Mucosa of descending colon (tissue), 3 donors: ENCODE measurements at regions not wholly inside any gene's neighbourhood (a gene's known extent, or its start where the extent isn't known, plus 50 kb on each side); places are given as distances from the start of the nearest gene placed in this dataset.

Experiments
- ATAC-seq: fragments of 200-7000 bp; cut with Tn5 transposase; one replicate; pipeline ENCODE4 v1.9.1; 2020; ENCODE audit warnings: mild to moderate bottlenecking, moderate library complexity
- DNase-seq, 3 donors: peaks; one replicate each; pipeline ENCODE4 v3.0.0-alpha.2; 2020
- H3K36me3 ChIP-seq: fragments of 200-600 bp; one replicate; pipeline ENCODE4 v1.8.0; 2021; ENCODE audit warnings: low read depth, mild to moderate bottlenecking
- H3K4me1 ChIP-seq: fragments of 200-600 bp; one replicate; pipeline ENCODE4 v1.8.0; 2021; ENCODE audit warnings: low read depth, mild to moderate bottlenecking
- H3K4me3 ChIP-seq: fragments of 200-600 bp; one replicate; pipeline ENCODE4 v1.8.0; 2021; ENCODE audit warnings: mild to moderate bottlenecking
- H3K9me3 ChIP-seq: fragments of 200-600 bp; one replicate; pipeline ENCODE4 v1.8.0; 2021; ENCODE audit warnings: mild to moderate bottlenecking
- intact Hi-C, 2 donors: fragments of 100-400 bp; cut with DNase I in 1 of 2; cut with micrococcal nuclease in 1 of 2; formaldehyde crosslinking; loops; one replicate each; pipeline versions ENCODE4 v1.11.0 to v1.11.1; 2022; cut with DNase I, micrococcal nuclease
- TF ChIP-seq, protein P1 (sequence below): fragments of 200-600 bp; IDR thresholded peaks from one replicate; pipeline ENCODE4 v1.8.0; 2022; ENCODE audit warnings: antibody characterized with exemption, mild to moderate bottlenecking
- donor health status: DM: no; HTN: no; CAD: no; lungs with moderate emphysema.
- donor health status: DM: no; HTN: no; CAD: no.
- donor health status: DM: no; HTN: yes; CAD: no.

DNA sequence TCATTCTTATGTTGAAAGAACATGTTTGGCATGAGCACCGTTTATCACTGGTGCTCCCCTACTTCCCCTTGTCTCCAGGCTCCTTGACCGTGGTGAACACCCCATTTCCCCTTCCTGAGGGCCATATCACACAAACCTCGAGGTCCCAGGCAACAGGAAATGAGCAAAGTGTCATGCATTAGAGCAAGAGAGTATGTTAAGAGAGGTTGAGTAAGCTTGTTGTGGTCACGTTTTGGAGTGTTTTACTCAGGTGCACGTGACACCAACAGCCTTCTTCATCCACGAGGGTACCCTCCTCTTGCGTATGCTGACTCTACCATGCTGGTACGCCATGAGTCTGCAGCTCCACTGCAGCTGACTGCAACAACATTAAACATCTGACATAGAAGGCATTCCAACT, 482.2 kb upstream of the NBEA start:
- H3K4me1 ChIP-seq: no peaks in the 10 kb centered on the region
- intact Hi-C loops: no loop called here
- no peak for ATAC-seq
- H3K4me3 ChIP-seq: no peak overlapping the region
- no peak for DNase-seq
- TF ChIP-seq, protein P1, sequence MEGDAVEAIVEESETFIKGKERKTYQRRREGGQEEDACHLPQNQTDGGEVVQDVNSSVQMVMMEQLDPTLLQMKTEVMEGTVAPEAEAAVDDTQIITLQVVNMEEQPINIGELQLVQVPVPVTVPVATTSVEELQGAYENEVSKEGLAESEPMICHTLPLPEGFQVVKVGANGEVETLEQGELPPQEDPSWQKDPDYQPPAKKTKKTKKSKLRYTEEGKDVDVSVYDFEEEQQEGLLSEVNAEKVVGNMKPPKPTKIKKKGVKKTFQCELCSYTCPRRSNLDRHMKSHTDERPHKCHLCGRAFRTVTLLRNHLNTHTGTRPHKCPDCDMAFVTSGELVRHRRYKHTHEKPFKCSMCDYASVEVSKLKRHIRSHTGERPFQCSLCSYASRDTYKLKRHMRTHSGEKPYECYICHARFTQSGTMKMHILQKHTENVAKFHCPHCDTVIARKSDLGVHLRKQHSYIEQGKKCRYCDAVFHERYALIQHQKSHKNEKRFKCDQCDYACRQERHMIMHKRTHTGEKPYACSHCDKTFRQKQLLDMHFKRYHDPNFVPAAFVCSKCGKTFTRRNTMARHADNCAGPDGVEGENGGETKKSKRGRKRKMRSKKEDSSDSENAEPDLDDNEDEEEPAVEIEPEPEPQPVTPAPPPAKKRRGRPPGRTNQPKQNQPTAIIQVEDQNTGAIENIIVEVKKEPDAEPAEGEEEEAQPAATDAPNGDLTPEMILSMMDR: no peak
- H3K9me3 ChIP-seq: no peaks in the 10 kb centered on the region
- no peaks in the 10 kb centered on the region for H3K36me3 ChIP-seq

DNA sequence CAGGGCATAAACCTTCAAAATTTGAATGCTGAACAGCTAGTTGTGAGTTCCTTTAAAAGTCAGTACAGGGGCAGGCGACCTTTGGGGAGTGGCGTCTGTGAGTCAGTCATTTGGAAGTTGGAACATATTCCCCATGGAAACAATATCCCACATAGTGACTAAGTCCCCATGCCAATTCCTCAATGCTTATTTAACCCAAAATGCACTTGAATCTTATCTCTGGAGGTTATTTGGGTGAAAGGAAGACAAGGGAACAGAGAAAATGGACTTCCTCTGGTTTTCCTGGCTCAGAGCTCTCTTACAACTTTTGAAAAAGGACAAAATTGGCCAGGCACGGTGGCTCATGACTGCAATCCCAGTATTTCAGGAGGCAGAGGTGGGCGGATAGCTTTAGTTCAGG, 479.2 kb upstream of the NBEA start:
- Histone ChIP-seq H3K4me3 (no peak overlapping the region), H3K9me3 (no peaks in the 10 kb centered on the region), H3K4me1 (no peaks in the 10 kb centered on the region), H3K36me3 (no peaks in the 10 kb centered on the region)
- TF ChIP-seq, protein P1: no peak
- intact Hi-C loops: no loop called here
- ATAC-seq: peak; percentile 11
- no peak for DNase-seq

DNA sequence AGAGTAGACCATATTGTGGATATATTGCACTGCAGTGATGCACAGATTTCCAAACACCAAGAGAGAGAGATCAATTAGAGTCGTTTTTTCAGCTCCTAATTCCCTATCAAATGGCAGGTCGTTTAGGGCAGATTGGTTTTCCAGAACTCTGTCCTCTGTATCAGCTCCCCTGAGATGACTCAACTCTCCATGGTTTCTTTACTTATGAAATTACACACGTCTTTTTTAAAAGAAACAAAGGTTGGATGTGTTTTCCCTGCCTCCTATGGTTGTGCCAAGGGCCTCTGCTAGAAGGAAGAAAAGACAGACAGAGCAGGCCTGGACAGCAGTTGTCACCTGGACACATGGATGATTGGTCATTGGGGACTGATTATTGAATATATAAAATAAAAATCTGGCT, 478.1 kb upstream of the NBEA start:
- Histone ChIP-seq H3K4me3 (no peak overlapping the region), H3K9me3 (no peaks in the 10 kb centered on the region), H3K4me1 (no peaks in the 10 kb centered on the region), H3K36me3 (no peaks in the 10 kb centered on the region)
- DNase-seq (no peak), ATAC-seq (no peak)
- intact Hi-C loops: no loop called here
- TF ChIP-seq, protein P1: no peak

DNA sequence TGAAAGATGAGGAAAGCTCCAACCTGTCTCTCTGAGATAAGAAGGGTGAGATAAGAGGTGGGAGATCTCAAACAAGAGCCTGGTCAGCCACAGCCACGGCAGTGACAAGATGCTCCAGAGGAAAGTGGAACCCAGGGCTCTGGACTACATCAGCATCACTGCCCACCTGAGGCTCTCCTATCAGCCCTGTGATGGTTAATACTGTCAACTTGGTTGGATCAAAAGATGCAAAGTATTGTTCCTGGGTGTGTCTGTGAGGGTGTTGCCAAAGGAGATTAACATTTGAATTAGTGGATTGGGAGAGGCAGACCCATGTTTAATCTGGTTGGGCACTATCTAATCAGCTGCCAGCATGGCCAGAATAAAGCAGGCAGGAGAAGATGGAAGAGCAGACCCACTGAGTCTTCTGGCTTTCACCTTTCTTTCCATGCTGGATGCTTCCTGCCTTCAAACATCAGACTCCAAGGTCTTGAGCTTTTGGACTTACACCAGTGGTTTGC, 476.6 kb upstream of the NBEA start:
- Histone ChIP-seq H3K4me3 (no peak overlapping the region), H3K36me3 (no peaks in the 10 kb centered on the region), H3K9me3 (no peaks in the 10 kb centered on the region), H3K4me1 (no peaks in the 10 kb centered on the region)
- DNase-seq (no peak), ATAC-seq (no peak)
- TF ChIP-seq, protein P1: no peak
- intact Hi-C loops: no loop called here

DNA sequence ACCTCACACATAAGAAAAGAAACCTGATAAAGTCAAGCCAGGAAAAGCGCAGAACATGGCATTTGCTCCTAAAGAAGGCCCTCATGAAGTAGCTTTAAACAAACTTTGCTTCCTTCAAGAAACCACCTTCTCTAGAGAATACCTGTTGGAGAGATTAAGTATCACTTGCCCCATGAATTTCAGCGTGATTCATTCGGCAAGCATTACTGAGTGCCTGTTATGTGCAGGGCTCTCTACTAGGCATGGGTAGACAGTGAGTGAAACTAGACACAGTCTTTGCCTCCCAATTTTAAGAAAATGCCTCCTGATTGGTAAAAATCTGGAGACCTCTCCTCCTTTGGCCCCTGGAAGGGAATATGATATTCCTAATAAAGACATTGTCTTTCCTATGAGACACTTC, 475.8 kb upstream of the NBEA start:
- ATAC-seq (no peak), DNase-seq (no peak)
- H3K9me3 ChIP-seq: no peaks in the 10 kb centered on the region
- H3K36me3 ChIP-seq: no peaks in the 10 kb centered on the region
- TF ChIP-seq, protein P1: no peak
- no peak overlapping the region for H3K4me3 ChIP-seq
- H3K4me1 ChIP-seq: no peaks in the 10 kb centered on the region
- intact Hi-C loops: no loop called here

DNA sequence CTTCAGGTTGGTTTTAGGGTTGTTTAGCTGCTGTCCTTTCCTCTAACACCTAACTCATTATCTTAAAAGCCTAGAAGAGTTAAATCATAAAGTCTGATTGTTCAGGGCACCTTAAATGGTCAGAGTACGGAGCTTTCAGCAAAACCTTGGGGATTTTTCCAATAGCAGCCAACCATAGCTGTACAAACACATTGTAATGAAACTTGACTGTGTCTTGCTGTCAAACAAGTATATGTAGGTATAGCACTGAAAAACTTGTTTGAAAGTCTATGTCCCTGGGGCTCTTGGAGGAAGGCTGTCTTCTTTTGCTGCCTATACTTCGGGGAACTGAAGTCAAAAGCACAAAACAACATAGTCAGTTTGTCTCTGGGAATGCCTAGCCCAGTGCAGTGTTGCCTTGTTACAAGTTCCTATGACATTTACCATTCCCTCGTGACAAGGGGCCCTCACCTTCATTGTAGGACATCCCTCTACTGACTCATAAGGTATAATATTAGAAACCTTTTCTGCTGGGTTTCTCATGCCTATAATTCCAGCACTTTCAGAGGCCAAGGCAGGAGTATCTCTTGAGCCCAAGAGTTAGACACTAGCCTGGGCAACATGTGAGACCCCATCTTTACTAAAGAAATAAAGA, 474.5 kb upstream of the NBEA start:
- intact Hi-C loops: no loop called here
- ATAC-seq (no peak), DNase-seq (no peak)
- no peak overlapping the region for H3K4me3 ChIP-seq
- H3K4me1 ChIP-seq: no peaks in the 10 kb centered on the region
- TF ChIP-seq, protein P1: no peak
- H3K9me3 ChIP-seq: no peaks in the 10 kb centered on the region
- H3K36me3 ChIP-seq: no peaks in the 10 kb centered on the region
